ENCODE measurements at regions not wholly inside any gene's neighbourhood (a gene's known extent, or its start where the extent isn't known, plus 50 kb on each side); places are given as distances from the start of the nearest gene placed in this dataset.

DNA sequence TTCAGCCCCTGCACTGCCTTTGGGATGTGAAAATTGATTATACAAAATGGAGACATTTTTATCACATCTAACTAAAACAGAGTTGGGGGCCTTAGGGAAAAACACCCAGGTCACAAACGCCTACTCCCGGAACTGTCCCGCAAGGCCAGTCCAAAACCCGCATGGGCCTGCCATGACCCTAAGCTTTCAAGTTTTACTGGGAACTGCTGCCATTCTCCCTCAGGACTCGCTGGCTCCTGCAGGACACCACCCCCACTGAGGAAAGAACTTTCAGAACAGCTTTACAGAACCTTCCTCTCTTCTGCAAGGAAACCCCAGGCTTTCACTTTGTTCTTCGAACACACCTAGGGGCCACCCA is 320.4 kb upstream of the HS6ST1 start:
- Histone ChIP-seq H3F3A (ENCODE audit: insufficient read depth) (no peaks in the 10 kb centered on the region), H3K79me2 (ENCODE audit: insufficient read depth, low read length) (no peaks in the 10 kb centered on the region), H3K4me2 (ENCODE audit: low read depth, low read length, poor library complexity, severe bottlenecking) (no peak overlapping the region), H3K9me2 (replicated peaks; ENCODE audit: insufficient read depth, low read length) (no peaks in the 10 kb centered on the region), H3K27ac (ENCODE audit: low read depth, low read length) (no peak overlapping the region), H3K9me3 (ENCODE audit: insufficient read depth, low read length) (no peaks in the 10 kb centered on the region), H3K27me3 (ENCODE audit: low read length) (no peaks in the 10 kb centered on the region), H4K20me1 (ENCODE audit: low read depth, low read length) (no peaks in the 10 kb centered on the region), H3K36me3 (ENCODE audit: low read length) (no peaks in the 10 kb centered on the region), H3K9ac (ENCODE audit: low read length) (no peak overlapping the region), H2AFZ (ENCODE audit: low read depth, low read length, severe bottlenecking) (no peak overlapping the region), H3K4me3 (ENCODE audit: insufficient read depth, low read length, poor library complexity, severe bottlenecking) (no peak overlapping the region)
- TF ChIP-seq, protein P1, sequence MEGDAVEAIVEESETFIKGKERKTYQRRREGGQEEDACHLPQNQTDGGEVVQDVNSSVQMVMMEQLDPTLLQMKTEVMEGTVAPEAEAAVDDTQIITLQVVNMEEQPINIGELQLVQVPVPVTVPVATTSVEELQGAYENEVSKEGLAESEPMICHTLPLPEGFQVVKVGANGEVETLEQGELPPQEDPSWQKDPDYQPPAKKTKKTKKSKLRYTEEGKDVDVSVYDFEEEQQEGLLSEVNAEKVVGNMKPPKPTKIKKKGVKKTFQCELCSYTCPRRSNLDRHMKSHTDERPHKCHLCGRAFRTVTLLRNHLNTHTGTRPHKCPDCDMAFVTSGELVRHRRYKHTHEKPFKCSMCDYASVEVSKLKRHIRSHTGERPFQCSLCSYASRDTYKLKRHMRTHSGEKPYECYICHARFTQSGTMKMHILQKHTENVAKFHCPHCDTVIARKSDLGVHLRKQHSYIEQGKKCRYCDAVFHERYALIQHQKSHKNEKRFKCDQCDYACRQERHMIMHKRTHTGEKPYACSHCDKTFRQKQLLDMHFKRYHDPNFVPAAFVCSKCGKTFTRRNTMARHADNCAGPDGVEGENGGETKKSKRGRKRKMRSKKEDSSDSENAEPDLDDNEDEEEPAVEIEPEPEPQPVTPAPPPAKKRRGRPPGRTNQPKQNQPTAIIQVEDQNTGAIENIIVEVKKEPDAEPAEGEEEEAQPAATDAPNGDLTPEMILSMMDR (IDR thresholded peaks at IDR 0.05; ENCODE audit: insufficient read depth, low read length, poor library complexity, severe bottlenecking), result no peak
- TF ChIP-seq EZH2phosphoT487 (conservative IDR thresholded peaks at IDR 0.05; ENCODE audit: low read length), result no peak

DNA sequence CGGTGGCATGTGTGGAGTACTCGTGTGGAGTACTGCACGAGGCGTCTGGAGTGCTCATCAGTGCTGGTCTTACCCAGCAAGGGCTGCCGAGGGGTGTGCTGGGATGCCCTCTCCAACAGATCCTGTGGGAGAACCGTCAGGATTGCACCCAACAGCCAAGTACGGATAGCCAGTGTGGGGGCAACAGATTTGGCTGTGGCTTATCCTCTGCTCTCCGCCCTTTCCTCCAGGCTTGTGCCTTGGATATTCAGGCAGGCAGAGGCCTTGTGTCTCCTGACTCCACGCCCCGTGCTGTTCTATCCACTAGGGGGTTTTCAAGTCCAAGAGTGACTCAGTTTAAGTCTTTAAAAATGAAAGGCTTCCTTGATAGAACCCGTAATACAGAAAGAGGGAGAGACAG is 321.0 kb upstream of the HS6ST1 start:
- no peak overlapping the region for H3K27ac ChIP-seq (ENCODE audit: low read depth, low read length)
- no peaks in the 10 kb centered on the region for H4K20me1 ChIP-seq (ENCODE audit: low read depth, low read length)
- TF ChIP-seq EZH2phosphoT487 (conservative IDR thresholded peaks at IDR 0.05; ENCODE audit: low read length), result no peak
- TF ChIP-seq, protein P1 (IDR thresholded peaks at IDR 0.05; ENCODE audit: insufficient read depth, low read length, poor library complexity, severe bottlenecking), result no peak
- H3F3A ChIP-seq (ENCODE audit: insufficient read depth), result no peaks in the 10 kb centered on the region
- H3K9me2 ChIP-seq (replicated peaks; ENCODE audit: insufficient read depth, low read length), result no peaks in the 10 kb centered on the region
- no peak overlapping the region for H3K4me3 ChIP-seq (ENCODE audit: insufficient read depth, low read length, poor library complexity, severe bottlenecking)
- no peak overlapping the region for H3K9ac ChIP-seq (ENCODE audit: low read length)
- H3K27me3 ChIP-seq (ENCODE audit: low read length), result no peaks in the 10 kb centered on the region
- no peak overlapping the region for H3K4me2 ChIP-seq (ENCODE audit: low read depth, low read length, poor library complexity, severe bottlenecking)
- no peaks in the 10 kb centered on the region for H3K79me2 ChIP-seq (ENCODE audit: insufficient read depth, low read length)
- no peaks in the 10 kb centered on the region for H3K9me3 ChIP-seq (ENCODE audit: insufficient read depth, low read length)
- H3K36me3 ChIP-seq (ENCODE audit: low read length), result no peaks in the 10 kb centered on the region
- no peak overlapping the region for H2AFZ ChIP-seq (ENCODE audit: low read depth, low read length, severe bottlenecking)

DNA sequence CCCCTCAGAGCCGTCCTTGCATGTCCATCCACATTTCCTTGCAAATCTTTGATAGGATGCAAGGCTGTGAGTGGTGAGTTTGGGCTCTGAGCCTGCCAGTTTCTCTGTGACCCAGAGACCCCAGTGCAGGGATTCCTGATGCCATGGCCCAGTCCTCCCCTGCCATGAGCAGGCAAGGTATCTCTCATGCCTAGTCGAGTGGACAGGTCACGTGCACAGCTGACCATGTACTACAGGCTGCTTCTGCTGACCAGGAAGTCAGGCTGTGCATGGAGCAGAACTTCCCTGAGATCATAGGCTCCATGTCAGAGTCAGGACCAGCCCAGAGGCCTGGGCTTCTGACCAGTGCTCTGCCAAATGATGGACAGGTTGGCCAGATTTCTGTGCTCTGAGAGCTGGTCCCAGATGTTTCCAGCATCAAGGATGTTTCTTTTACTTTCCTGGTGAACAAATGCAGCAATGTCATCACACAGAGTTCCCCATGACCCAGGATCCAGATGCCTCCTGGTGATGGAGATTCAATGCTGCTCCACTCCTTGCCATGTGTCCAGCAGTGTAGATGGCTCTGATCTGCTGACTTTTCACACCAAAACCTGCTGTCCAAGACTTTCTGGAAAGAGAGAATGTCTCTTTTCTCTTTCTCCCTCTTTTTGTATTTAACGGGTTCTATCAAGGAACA is 321.6 kb upstream of the HS6ST1 start:
- no peaks in the 10 kb centered on the region for H3K79me2 ChIP-seq (ENCODE audit: insufficient read depth, low read length)
- no peaks in the 10 kb centered on the region for H3K36me3 ChIP-seq (ENCODE audit: low read length)
- H2AFZ ChIP-seq (ENCODE audit: low read depth, low read length, severe bottlenecking), result no peak overlapping the region
- no peaks in the 10 kb centered on the region for H4K20me1 ChIP-seq (ENCODE audit: low read depth, low read length)
- no peak overlapping the region for H3K9ac ChIP-seq (ENCODE audit: low read length)
- no peaks in the 10 kb centered on the region for H3K9me2 ChIP-seq (replicated peaks; ENCODE audit: insufficient read depth, low read length)
- no peaks in the 10 kb centered on the region for H3F3A ChIP-seq (ENCODE audit: insufficient read depth)
- H3K27me3 ChIP-seq (ENCODE audit: low read length), result no peaks in the 10 kb centered on the region
- no peak for TF ChIP-seq EZH2phosphoT487 (conservative IDR thresholded peaks at IDR 0.05; ENCODE audit: low read length)
- TF ChIP-seq, protein P1 (IDR thresholded peaks at IDR 0.05; ENCODE audit: insufficient read depth, low read length, poor library complexity, severe bottlenecking), result no peak
- no peak overlapping the region for H3K4me3 ChIP-seq (ENCODE audit: insufficient read depth, low read length, poor library complexity, severe bottlenecking)
- no peaks in the 10 kb centered on the region for H3K9me3 ChIP-seq (ENCODE audit: insufficient read depth, low read length)
- no peak overlapping the region for H3K4me2 ChIP-seq (ENCODE audit: low read depth, low read length, poor library complexity, severe bottlenecking)
- no peak overlapping the region for H3K27ac ChIP-seq (ENCODE audit: low read depth, low read length)
